Kidney epithelial cell (primary cell): ENCODE measurements at regions not wholly inside any gene's neighbourhood (a gene's known extent, or its start where the extent isn't known, plus 50 kb on each side); places are given as distances from the start of the nearest gene placed in this dataset.

Experiments used
- DNase-seq: peaks from one replicate; pipeline ENCODE4 v3.0.0-alpha.2; 2010; ENCODE audit warnings: low read depth
- H3K27me3 ChIP-seq: 2 replicates; pipeline ENCODE4 v1.6.0; 2011; ENCODE audit warnings: low read length; ENCODE audit not compliant: control insufficient read depth, insufficient read depth
- H3K36me3 ChIP-seq: 2 replicates; pipeline ENCODE4 v1.5.1; 2011; ENCODE audit warnings: low read length; ENCODE audit not compliant: control insufficient read depth, insufficient read depth
- H3K4me3 ChIP-seq: 2 replicates; pipeline ENCODE4 v1.5.1; 2011; ENCODE audit warnings: low read depth, mild to moderate bottlenecking, control low read depth, low read length
- CTCF ChIP-seq: IDR thresholded peaks from 2 replicates; pipeline ENCODE4 v1.5.1; 2011; ENCODE audit warnings: mild to moderate bottlenecking, moderate library complexity, low read length, control low read depth, inconsistent platforms; ENCODE audit not compliant: insufficient read depth, poor library complexity, severe bottlenecking

- no peak for TF ChIP-seq CTCF
Observed at GRCh38 chr19:13666165-13666564, 98.2 kb upstream of the MRI1 start.

DNA sequence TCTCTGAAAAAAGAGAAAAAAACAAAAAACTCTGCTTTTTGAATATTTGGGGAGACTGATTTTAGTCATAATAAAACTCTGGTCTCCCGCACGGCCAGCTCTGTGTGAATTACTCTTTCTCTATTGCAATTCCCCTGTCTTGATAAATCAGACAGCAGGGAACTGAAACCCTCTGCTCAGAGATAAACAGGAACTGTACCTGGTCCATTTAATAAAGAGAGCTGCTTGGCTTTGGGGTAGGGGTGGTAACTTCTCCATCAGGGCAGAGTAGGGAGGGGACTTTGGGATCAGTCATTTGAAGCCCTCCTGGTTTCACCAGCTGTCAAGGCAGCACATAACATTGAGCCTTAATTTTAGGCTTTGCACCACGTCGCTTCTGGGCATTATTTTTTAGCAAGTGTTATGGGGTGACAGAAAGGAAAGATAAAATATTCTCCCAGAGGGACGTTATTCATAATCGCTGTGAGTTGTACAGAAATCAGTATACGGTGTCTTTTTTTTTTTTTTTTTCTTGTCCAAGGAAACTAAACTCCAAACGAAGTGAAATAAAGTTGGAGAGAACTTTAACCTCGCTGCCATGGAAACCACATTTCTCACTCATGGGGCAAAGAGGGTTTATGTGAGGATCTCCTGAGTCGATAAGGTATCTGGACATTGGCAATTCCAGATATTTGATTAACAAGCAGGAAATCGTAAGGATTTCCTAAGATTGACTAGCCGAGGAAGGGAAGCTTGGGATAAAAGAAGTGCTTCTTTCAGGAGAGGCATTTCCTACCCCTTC, 99.0 kb upstream of the MRI1 start:
- Histone ChIP-seq H3K4me3 (no peak overlapping the region), H3K36me3 (no peaks in the 10 kb centered on the region), H3K27me3 (no peaks in the 10 kb centered on the region)
- no peak for TF ChIP-seq CTCF
- DNase-seq: no peak

More at GRCh38 chr19:13666165-13666564, 98.2 kb upstream of the MRI1 start:
- H3K36me3 ChIP-seq: no peaks in the 10 kb centered on the region
- no peak overlapping the region for H3K4me3 ChIP-seq
- no peaks in the 10 kb centered on the region for H3K27me3 ChIP-seq
- no peak for DNase-seq

DNA sequence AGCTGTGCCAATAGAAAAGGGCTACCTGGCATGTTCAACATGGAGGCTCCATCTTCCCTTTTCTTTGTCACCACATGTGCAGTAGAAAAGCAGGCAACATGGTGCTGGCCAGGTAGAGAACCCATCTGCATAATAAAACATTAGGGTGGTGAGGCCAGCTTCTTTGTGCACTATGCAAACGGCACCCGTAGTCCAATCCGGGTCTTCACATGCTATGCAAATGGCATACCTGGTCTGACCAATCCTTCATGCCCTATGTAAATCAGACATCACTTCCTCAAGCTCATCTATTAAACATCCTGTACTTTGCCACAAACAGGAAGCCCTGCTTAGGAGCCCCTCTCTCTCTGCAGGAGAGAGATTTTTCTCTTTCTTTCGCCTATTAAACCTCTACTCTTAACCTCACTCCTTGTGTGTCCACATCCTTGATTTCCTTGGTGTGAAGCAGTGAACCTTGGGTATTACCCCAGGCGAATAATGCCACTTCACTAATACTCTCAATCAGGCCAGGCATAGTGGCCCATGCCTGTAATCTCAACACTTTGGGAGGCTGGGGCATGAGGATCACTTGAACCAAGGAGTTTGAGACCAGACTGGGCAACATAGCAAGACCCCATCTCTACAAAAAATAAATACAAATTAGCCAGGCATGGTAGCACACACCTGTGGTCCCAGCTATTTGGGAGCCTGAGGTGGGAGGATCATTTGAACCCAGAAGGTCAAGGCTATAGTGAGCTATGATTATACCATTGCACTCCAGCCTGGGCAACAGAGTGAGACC, 111.3 kb upstream of the MRI1 start:
- Histone ChIP-seq H3K4me3 (no peak overlapping the region), H3K27me3 (no peaks in the 10 kb centered on the region), H3K36me3 (no peaks in the 10 kb centered on the region)
- no peak for DNase-seq
- no peak for TF ChIP-seq CTCF

GRCh38 chr19:13646758-13647157, 117.6 kb upstream of the MRI1 start:
- Histone ChIP-seq H3K4me3 (no peak overlapping the region), H3K36me3 (no peaks in the 10 kb centered on the region), H3K27me3 (no peaks in the 10 kb centered on the region)
- no peak for DNase-seq
- TF ChIP-seq CTCF: no peak

- Histone ChIP-seq H3K4me3 (no peak overlapping the region), H3K27me3 (no peaks in the 10 kb centered on the region), H3K36me3 (no peaks in the 10 kb centered on the region)
- DNase-seq: no peak
- TF ChIP-seq CTCF: no peak
Observed at GRCh38 chr19:13644645-13645044, 119.7 kb upstream of the MRI1 start.
